KMS-11 (cell line): ENCODE measurements at regions not wholly inside any gene's neighbourhood (a gene's known extent, or its start where the extent isn't known, plus 50 kb on each side); places are given as distances from the start of the nearest gene placed in this dataset.

ENCODE experiments used
- H2AFZ ChIP-seq: fragments of 200-600 bp; sonication (generic); 2 replicates; pipeline ENCODE4 v1.6.1; 2016; ENCODE audit warnings: antibody characterized with exemption, mixed run types, low read depth
- H3K27ac ChIP-seq: fragments of 200-600 bp; sonication (generic); 2 replicates; pipeline ENCODE4 v1.6.1; 2016; ENCODE audit warnings: mild to moderate bottlenecking, mixed run types
- H3K27me3 ChIP-seq: fragments of 200-600 bp; sonication (generic); 2 replicates; pipeline ENCODE4 v1.6.1; 2017; ENCODE audit warnings: mild to moderate bottlenecking, low read depth, mixed run types, moderate library complexity; ENCODE audit not compliant: insufficient read depth
- H3K36me3 ChIP-seq: fragments of 200-600 bp; sonication (generic); 2 replicates; pipeline ENCODE4 v1.6.1; 2017; ENCODE audit warnings: mild to moderate bottlenecking, mixed run types; ENCODE audit not compliant: insufficient read depth
- H3K4me1 ChIP-seq: fragments of 200-600 bp; sonication (generic); 2 replicates; pipeline ENCODE4 v1.6.1; 2016; ENCODE audit warnings: mild to moderate bottlenecking, low read depth, mixed run types; ENCODE audit not compliant: poor library complexity, severe bottlenecking
- H3K4me2 ChIP-seq: fragments of 200-600 bp; sonication (generic); 2 replicates; pipeline ENCODE4 v1.7.0; 2016; ENCODE audit warnings: mild to moderate bottlenecking, mixed run types
- H3K4me3 ChIP-seq: fragments of 200-600 bp; sonication (generic); IDR thresholded peaks from 2 replicates; pipeline ENCODE4 v1.6.1; 2017; ENCODE audit warnings: low read depth, low read length, mixed read lengths; ENCODE audit not compliant: insufficient read depth
- H3K79me2 ChIP-seq: fragments of 200-600 bp; sonication (generic); 2 replicates; pipeline ENCODE4 v1.6.1; 2016; ENCODE audit warnings: low read depth, mixed run types; ENCODE audit not compliant: insufficient read depth
- H3K9ac ChIP-seq: fragments of 200-600 bp; sonication (generic); 2 replicates; pipeline ENCODE4 v1.6.1; 2016; ENCODE audit warnings: mild to moderate bottlenecking, mixed run types
- H4K20me1 ChIP-seq: fragments of 200-600 bp; sonication (generic); 2 replicates; pipeline ENCODE4 v1.6.1; 2016; ENCODE audit warnings: mild to moderate bottlenecking, mixed run types; ENCODE audit not compliant: insufficient read depth
- TF ChIP-seq, protein P1 (sequence below): fragments of 200-600 bp; sonication (generic); conservative IDR thresholded peaks from 2 replicates; pipeline ENCODE4 v1.6.1; 2017; ENCODE audit warnings: low read depth, mild to moderate bottlenecking, antibody characterized with exemption, low read length, moderate library complexity, mixed read lengths

- Histone ChIP-seq H4K20me1 (no peaks in the 10 kb centered on the region), H3K4me3 (no peak overlapping the region), H3K36me3 (no peaks in the 10 kb centered on the region), H2AFZ (no peak overlapping the region), H3K27me3 (peaks cover 100% of the 10 kb centered on the region), H3K27ac (no peak overlapping the region), H3K79me2 (no peaks in the 10 kb centered on the region), H3K4me2 (no peak overlapping the region), H3K4me1 (no peaks in the 10 kb centered on the region), H3K9ac (no peak overlapping the region)
- TF ChIP-seq, protein P1, sequence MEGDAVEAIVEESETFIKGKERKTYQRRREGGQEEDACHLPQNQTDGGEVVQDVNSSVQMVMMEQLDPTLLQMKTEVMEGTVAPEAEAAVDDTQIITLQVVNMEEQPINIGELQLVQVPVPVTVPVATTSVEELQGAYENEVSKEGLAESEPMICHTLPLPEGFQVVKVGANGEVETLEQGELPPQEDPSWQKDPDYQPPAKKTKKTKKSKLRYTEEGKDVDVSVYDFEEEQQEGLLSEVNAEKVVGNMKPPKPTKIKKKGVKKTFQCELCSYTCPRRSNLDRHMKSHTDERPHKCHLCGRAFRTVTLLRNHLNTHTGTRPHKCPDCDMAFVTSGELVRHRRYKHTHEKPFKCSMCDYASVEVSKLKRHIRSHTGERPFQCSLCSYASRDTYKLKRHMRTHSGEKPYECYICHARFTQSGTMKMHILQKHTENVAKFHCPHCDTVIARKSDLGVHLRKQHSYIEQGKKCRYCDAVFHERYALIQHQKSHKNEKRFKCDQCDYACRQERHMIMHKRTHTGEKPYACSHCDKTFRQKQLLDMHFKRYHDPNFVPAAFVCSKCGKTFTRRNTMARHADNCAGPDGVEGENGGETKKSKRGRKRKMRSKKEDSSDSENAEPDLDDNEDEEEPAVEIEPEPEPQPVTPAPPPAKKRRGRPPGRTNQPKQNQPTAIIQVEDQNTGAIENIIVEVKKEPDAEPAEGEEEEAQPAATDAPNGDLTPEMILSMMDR, result no peak
Observed at GRCh38 chr20:63145156-63145555, 70.8 kb downstream of the YTHDF1 start.

- no peak overlapping the region for H2AFZ ChIP-seq
- no peak overlapping the region for H3K27ac ChIP-seq
- H3K36me3 ChIP-seq, result no peaks in the 10 kb centered on the region
- peaks cover 100% of the 10 kb centered on the region for H3K27me3 ChIP-seq
- no peak overlapping the region for H3K4me3 ChIP-seq
- no peak overlapping the region for H3K4me2 ChIP-seq
- no peaks in the 10 kb centered on the region for H3K4me1 ChIP-seq
- H4K20me1 ChIP-seq, result no peaks in the 10 kb centered on the region
- TF ChIP-seq, protein P1, result no peak
- H3K9ac ChIP-seq, result no peak overlapping the region
- H3K79me2 ChIP-seq, result no peaks in the 10 kb centered on the region
Observed at GRCh38 chr20:63142933-63143332, 73.0 kb downstream of the YTHDF1 start.

- Histone ChIP-seq H4K20me1 (no peaks in the 10 kb centered on the region), H3K4me2 (no peak overlapping the region), H2AFZ (no peak overlapping the region), H3K4me3 (no peak overlapping the region), H3K27ac (no peak overlapping the region), H3K79me2 (no peaks in the 10 kb centered on the region), H3K4me1 (no peaks in the 10 kb centered on the region), H3K9ac (no peak overlapping the region), H3K27me3 (peaks cover 100% of the 10 kb centered on the region), H3K36me3 (no peaks in the 10 kb centered on the region)
- TF ChIP-seq, protein P1, result no peak
Observed at GRCh38 chr20:63141531-63141930, 74.4 kb downstream of the YTHDF1 start.

GRCh38 chr20:63140514-63141433 lies 75.2 kb downstream of the YTHDF1 start:
- H3K79me2 ChIP-seq, result no peaks in the 10 kb centered on the region
- TF ChIP-seq, protein P1, result no peak

More at GRCh38 chr20:63140514-63141433, 75.2 kb downstream of the YTHDF1 start:
- Histone ChIP-seq H2AFZ (no peak overlapping the region), H3K4me2 (no peak overlapping the region), H4K20me1 (no peaks in the 10 kb centered on the region), H3K9ac (no peak overlapping the region), H3K4me1 (no peaks in the 10 kb centered on the region), H3K27ac (no peak overlapping the region), H3K36me3 (no peaks in the 10 kb centered on the region), H3K27me3 (peaks cover 100% of the 10 kb centered on the region), H3K4me3 (no peak overlapping the region)
